PC-9 (cell line): ENCODE measurements at regions not wholly inside any gene's neighbourhood (a gene's known extent, or its start where the extent isn't known, plus 50 kb on each side); places are given as distances from the start of the nearest gene placed in this dataset.

Experiments
- EZH2 ChIP-seq: fragments of 200-600 bp; sonication (generic); IDR thresholded peaks from 2 replicates; pipeline ENCODE4 v1.8.0; 2017; ENCODE audit warnings: antibody characterized with exemption, low read depth
- TF ChIP-seq, protein P1 (sequence below): fragments of 200-600 bp; sonication (generic); conservative IDR thresholded peaks from 2 replicates; pipeline ENCODE4 v1.6.1; 2017; ENCODE audit warnings: mixed run types, antibody characterized with exemption, mild to moderate bottlenecking, moderate library complexity

- TF ChIP-seq, protein P1, sequence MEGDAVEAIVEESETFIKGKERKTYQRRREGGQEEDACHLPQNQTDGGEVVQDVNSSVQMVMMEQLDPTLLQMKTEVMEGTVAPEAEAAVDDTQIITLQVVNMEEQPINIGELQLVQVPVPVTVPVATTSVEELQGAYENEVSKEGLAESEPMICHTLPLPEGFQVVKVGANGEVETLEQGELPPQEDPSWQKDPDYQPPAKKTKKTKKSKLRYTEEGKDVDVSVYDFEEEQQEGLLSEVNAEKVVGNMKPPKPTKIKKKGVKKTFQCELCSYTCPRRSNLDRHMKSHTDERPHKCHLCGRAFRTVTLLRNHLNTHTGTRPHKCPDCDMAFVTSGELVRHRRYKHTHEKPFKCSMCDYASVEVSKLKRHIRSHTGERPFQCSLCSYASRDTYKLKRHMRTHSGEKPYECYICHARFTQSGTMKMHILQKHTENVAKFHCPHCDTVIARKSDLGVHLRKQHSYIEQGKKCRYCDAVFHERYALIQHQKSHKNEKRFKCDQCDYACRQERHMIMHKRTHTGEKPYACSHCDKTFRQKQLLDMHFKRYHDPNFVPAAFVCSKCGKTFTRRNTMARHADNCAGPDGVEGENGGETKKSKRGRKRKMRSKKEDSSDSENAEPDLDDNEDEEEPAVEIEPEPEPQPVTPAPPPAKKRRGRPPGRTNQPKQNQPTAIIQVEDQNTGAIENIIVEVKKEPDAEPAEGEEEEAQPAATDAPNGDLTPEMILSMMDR = peak; percentile 85
- no peak for TF ChIP-seq EZH2
These were observed 81.9 kb upstream of the DYNC1I1 start for GRCh38 chr7:95690367-95690947.
